ENCODE measurements at regions not wholly inside any gene's neighbourhood (a gene's known extent, or its start where the extent isn't known, plus 50 kb on each side); places are given as distances from the start of the nearest gene placed in this dataset.
"Not testable (repeated sequence)": the region's sequence is repeated elsewhere in the genome, so short reads cannot be mapped to it uniquely, and the experiment has no call there.

GRCh38 chr13:80072231-80072630, 268.7 kb downstream of the SPRY2 start:
- POLR2A ChIA-PET, result no interaction called here
- CTCF ChIA-PET, result no interaction called here
- no peak for DNase-seq (ENCODE audit: extremely low spot score)
- no peak for TF ChIP-seq HDGF (IDR thresholded peaks at IDR 0.05; ENCODE audit: borderline replicate concordance)
- no peak for TF ChIP-seq BHLHE40 (IDR thresholded peaks at IDR 0.05; ENCODE audit: borderline replicate concordance)
- TF ChIP-seq FOXA1 (IDR thresholded peaks at IDR 0.05), result no peak
- no peak for TF ChIP-seq PKNOX1 (IDR thresholded peaks at IDR 0.05)
- TF ChIP-seq FOXM1 (IDR thresholded peaks at IDR 0.05; ENCODE audit: borderline replicate concordance), result no peak
- TF ChIP-seq TARDBP (IDR thresholded peaks at IDR 0.05), result no peak
- no peak for TF ChIP-seq SUZ12 (IDR thresholded peaks at IDR 0.05)
- TF ChIP-seq FOXK2 (IDR thresholded peaks at IDR 0.05), result no peak
- no peak for TF ChIP-seq CTBP1 (IDR thresholded peaks at IDR 0.05; ENCODE audit: borderline replicate concordance)
- TF ChIP-seq LEF1 (IDR thresholded peaks at IDR 0.05; ENCODE audit: borderline replicate concordance), result no peak
- no peak for TF ChIP-seq ELF4 (IDR thresholded peaks at IDR 0.05)
- no peak for TF ChIP-seq ARNT (IDR thresholded peaks at IDR 0.05)
- TF ChIP-seq ZNF384 (IDR thresholded peaks at IDR 0.05), result no peak
- no peak for TF ChIP-seq L3MBTL2 (conservative IDR thresholded peaks at IDR 0.05)
- no peak for TF ChIP-seq NFRKB (IDR thresholded peaks at IDR 0.05)
- TF ChIP-seq SP1 (IDR thresholded peaks at IDR 0.05), result no peak

GRCh38 chr13:80070024-80070703, 270.8 kb downstream of the SPRY2 start:
- CTCF ChIA-PET, result no interaction called here
- DNase-seq (ENCODE audit: extremely low spot score), result no peak
- no peak for TF ChIP-seq TARDBP (IDR thresholded peaks at IDR 0.05)
- TF ChIP-seq ELF4 (IDR thresholded peaks at IDR 0.05), result no peak
- TF ChIP-seq SUZ12 (IDR thresholded peaks at IDR 0.05), result no peak
- no peak for TF ChIP-seq FOXK2 (IDR thresholded peaks at IDR 0.05)
- TF ChIP-seq SP1 (IDR thresholded peaks at IDR 0.05), result no peak
- no peak for TF ChIP-seq ZNF384 (IDR thresholded peaks at IDR 0.05)
- TF ChIP-seq L3MBTL2 (conservative IDR thresholded peaks at IDR 0.05), result no peak
- no peak for TF ChIP-seq LEF1 (IDR thresholded peaks at IDR 0.05; ENCODE audit: borderline replicate concordance)
- no peak for TF ChIP-seq HDGF (IDR thresholded peaks at IDR 0.05; ENCODE audit: borderline replicate concordance)
- TF ChIP-seq PKNOX1 (IDR thresholded peaks at IDR 0.05), result no peak
- TF ChIP-seq ARNT (IDR thresholded peaks at IDR 0.05), result no peak
- no peak for TF ChIP-seq CTBP1 (IDR thresholded peaks at IDR 0.05; ENCODE audit: borderline replicate concordance)
- TF ChIP-seq FOXM1 (IDR thresholded peaks at IDR 0.05; ENCODE audit: borderline replicate concordance), result no peak
- TF ChIP-seq NFRKB (IDR thresholded peaks at IDR 0.05), result no peak
- no peak for TF ChIP-seq BHLHE40 (IDR thresholded peaks at IDR 0.05; ENCODE audit: borderline replicate concordance)
- TF ChIP-seq FOXA1 (IDR thresholded peaks at IDR 0.05), result no peak
- POLR2A ChIA-PET, result interaction anchor here (1.2 kb wide), 1 partner anchor 271 kb away, joined by 8 read pairs; the partner anchor contains the start of gene SPRY2

- DNase-seq (ENCODE audit: extremely low spot score), result no peak
- TF ChIP-seq HDGF (IDR thresholded peaks at IDR 0.05; ENCODE audit: borderline replicate concordance) (no peak), NFRKB (IDR thresholded peaks at IDR 0.05) (no peak), ZNF384 (IDR thresholded peaks at IDR 0.05) (no peak), BHLHE40 (IDR thresholded peaks at IDR 0.05; ENCODE audit: borderline replicate concordance) (no peak), PKNOX1 (IDR thresholded peaks at IDR 0.05) (no peak), ARNT (IDR thresholded peaks at IDR 0.05) (no peak), CTBP1 (IDR thresholded peaks at IDR 0.05; ENCODE audit: borderline replicate concordance) (no peak), LEF1 (IDR thresholded peaks at IDR 0.05; ENCODE audit: borderline replicate concordance) (no peak), ELF4 (IDR thresholded peaks at IDR 0.05) (no peak), SUZ12 (IDR thresholded peaks at IDR 0.05) (no peak), L3MBTL2 (conservative IDR thresholded peaks at IDR 0.05) (no peak), FOXM1 (IDR thresholded peaks at IDR 0.05; ENCODE audit: borderline replicate concordance) (no peak), FOXK2 (IDR thresholded peaks at IDR 0.05) (no peak), SP1 (IDR thresholded peaks at IDR 0.05) (no peak), FOXA1 (IDR thresholded peaks at IDR 0.05) (no peak)
- ChIA-PET POLR2A (no interaction called here), CTCF (no interaction called here)
Observed at GRCh38 chr13:80069374-80069773, 271.6 kb downstream of the SPRY2 start.

GRCh38 chr13:80065996-80066395, 274.9 kb downstream of the SPRY2 start:
- DNase-seq (ENCODE audit: extremely low spot score), result no peak
- ChIA-PET CTCF (no interaction called here), POLR2A (no interaction called here)
- no peak for TF ChIP-seq CTBP1 (IDR thresholded peaks at IDR 0.05; ENCODE audit: borderline replicate concordance)
- no peak for TF ChIP-seq NFRKB (IDR thresholded peaks at IDR 0.05)
- no peak for TF ChIP-seq ARNT (IDR thresholded peaks at IDR 0.05)

GRCh38 chr13:80062416-80062815, 278.5 kb downstream of the SPRY2 start:
- DNase-seq (ENCODE audit: extremely low spot score); CTCF ChIA-PET; POLR2A ChIA-PET: not testable (repeated sequence)

- no peak for DNase-seq (ENCODE audit: extremely low spot score)
- CTCF ChIA-PET, result interaction anchor here (0.6 to 0.8 kb wide), 3 partner anchors 11 to 280 kb away, joined by 3 to 7 read pairs (median 4); no protein-coding TSS in a partner anchor
- no peak for TF ChIP-seq TARDBP (IDR thresholded peaks at IDR 0.05)
- no peak for TF ChIP-seq PKNOX1 (IDR thresholded peaks at IDR 0.05)
- TF ChIP-seq LEF1 (IDR thresholded peaks at IDR 0.05; ENCODE audit: borderline replicate concordance), result no peak
- no peak for TF ChIP-seq BHLHE40 (IDR thresholded peaks at IDR 0.05; ENCODE audit: borderline replicate concordance)
- TF ChIP-seq FOXM1 (IDR thresholded peaks at IDR 0.05; ENCODE audit: borderline replicate concordance), result no peak
- TF ChIP-seq CTBP1 (IDR thresholded peaks at IDR 0.05; ENCODE audit: borderline replicate concordance), result no peak
- TF ChIP-seq FOXK2 (IDR thresholded peaks at IDR 0.05), result no peak
- no peak for TF ChIP-seq L3MBTL2 (conservative IDR thresholded peaks at IDR 0.05)
- no peak for TF ChIP-seq ELF4 (IDR thresholded peaks at IDR 0.05)
- no peak for TF ChIP-seq ZNF384 (IDR thresholded peaks at IDR 0.05)
- TF ChIP-seq SUZ12 (IDR thresholded peaks at IDR 0.05), result no peak
- no peak for TF ChIP-seq FOXA1 (IDR thresholded peaks at IDR 0.05)
- POLR2A ChIA-PET, result no interaction called here
Observed at GRCh38 chr13:80059789-80060188, 281.1 kb downstream of the SPRY2 start.
